LNCAP (cell line): ENCODE measurements at regions not wholly inside any gene's neighbourhood (a gene's known extent, or its start where the extent isn't known, plus 50 kb on each side); places are given as distances from the start of the nearest gene placed in this dataset.

Experiments used
- CTCF ChIP-seq: fragments of 450-650 bp; IDR thresholded peaks from 2 replicates; pipeline ENCODE4 v1.5.1; 2017; ENCODE audit warnings: mild to moderate bottlenecking

- TF ChIP-seq CTCF, result no peak
Measured at GRCh38 chr3:18481946-18482548, 56.9 kb upstream of the SATB1 start.

- TF ChIP-seq CTCF, result no peak
Measured at GRCh38 chr3:18477620-18478019, 52.5 kb upstream of the SATB1 start.
